AG09309 (cell line): ENCODE measurements at regions not wholly inside any gene's neighbourhood (a gene's known extent, or its start where the extent isn't known, plus 50 kb on each side); places are given as distances from the start of the nearest gene placed in this dataset.

Experiments used
- DNase-seq: peaks from one replicate; pipeline ENCODE4 v3.0.0-alpha.2; 2010; ENCODE audit warnings: low read depth
- H3K4me3 ChIP-seq: 2 replicates; pipeline ENCODE4 v1.5.1; 2011; ENCODE audit warnings: mild to moderate bottlenecking, low read depth, low read length, moderate library complexity; ENCODE audit not compliant: control insufficient read depth
- TF ChIP-seq, protein P1 (sequence below): IDR thresholded peaks from 2 replicates; pipeline ENCODE4 v1.5.1; 2011; ENCODE audit warnings: mild to moderate bottlenecking, low read depth, low read length, inconsistent platforms; ENCODE audit not compliant: insufficient read depth, control insufficient read depth; ENCODE audit errors: missing control alignments

DNA sequence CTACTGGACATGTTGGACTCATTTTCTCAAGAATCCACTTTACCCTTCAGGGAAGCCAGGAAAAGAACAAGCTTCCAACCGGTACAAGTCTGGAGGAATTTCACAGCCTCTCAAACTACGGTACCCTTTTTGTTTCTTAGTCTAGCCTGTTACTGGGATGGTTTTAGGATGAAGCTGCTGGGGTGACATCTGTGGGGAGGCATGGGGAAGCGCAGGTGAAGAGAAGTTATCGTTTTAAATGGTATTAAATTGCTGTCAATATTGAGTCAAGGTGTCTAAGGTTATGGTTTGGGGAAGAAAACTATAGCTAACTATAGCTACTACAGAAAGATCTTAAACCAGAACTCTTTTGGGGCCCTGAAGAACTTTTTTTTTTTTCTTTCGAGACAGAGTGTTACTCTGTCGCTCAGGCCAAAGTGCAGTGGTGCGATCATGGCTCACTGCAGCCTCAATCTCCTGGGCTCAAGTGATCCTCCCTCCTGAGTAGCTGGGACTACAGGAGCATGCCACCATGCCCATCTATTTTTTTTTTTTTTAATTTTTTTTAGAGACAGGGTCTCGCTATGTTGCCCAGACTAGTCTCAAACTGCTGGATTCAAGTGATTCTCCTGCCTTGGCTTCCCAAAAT is 128.7 kb downstream of the RIN2 start:
- DNase-seq = no peak

DNA sequence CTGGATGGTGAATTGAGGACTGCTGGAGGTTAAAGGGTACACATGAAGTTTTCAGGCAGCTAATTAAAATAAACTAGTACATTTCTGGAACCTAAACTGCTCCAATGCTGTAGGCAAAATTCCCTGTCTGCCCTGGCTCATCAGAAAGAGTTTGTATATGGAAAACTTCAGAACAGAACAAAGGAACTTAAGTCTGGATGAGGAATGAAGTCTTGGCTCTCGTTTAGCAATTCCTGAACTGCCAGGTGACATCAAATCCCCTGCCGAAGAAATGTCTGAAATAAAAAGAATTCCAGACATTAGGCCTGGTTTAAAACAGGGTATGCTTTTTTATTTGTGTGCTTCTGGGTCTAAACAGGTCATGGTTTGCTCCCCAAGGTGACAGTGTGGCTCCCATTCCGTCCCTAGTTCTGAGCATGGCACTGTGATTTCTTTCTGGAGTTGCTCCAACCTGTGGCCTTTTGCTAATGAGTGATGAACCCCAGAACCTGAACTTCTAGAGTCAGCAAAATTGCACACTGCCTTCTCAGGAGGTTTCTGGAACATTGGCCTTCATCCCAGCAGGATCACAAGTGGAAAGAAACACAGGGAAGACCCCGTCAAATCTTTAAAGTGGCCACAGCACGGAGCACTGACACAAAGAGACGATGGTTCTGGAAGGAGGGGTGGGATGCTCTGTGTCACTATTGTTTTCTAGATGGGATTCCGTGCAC is 129.4 kb upstream of the NAA20 start:
- TF ChIP-seq, protein P1, sequence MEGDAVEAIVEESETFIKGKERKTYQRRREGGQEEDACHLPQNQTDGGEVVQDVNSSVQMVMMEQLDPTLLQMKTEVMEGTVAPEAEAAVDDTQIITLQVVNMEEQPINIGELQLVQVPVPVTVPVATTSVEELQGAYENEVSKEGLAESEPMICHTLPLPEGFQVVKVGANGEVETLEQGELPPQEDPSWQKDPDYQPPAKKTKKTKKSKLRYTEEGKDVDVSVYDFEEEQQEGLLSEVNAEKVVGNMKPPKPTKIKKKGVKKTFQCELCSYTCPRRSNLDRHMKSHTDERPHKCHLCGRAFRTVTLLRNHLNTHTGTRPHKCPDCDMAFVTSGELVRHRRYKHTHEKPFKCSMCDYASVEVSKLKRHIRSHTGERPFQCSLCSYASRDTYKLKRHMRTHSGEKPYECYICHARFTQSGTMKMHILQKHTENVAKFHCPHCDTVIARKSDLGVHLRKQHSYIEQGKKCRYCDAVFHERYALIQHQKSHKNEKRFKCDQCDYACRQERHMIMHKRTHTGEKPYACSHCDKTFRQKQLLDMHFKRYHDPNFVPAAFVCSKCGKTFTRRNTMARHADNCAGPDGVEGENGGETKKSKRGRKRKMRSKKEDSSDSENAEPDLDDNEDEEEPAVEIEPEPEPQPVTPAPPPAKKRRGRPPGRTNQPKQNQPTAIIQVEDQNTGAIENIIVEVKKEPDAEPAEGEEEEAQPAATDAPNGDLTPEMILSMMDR = no peak
- no peak overlapping the region for H3K4me3 ChIP-seq
- DNase-seq = no peak

More for the DNA sequence above, 128.7 kb downstream of the RIN2 start:
- H3K4me3 ChIP-seq = no peak overlapping the region
- TF ChIP-seq, protein P1 = peak; percentile 26

DNA sequence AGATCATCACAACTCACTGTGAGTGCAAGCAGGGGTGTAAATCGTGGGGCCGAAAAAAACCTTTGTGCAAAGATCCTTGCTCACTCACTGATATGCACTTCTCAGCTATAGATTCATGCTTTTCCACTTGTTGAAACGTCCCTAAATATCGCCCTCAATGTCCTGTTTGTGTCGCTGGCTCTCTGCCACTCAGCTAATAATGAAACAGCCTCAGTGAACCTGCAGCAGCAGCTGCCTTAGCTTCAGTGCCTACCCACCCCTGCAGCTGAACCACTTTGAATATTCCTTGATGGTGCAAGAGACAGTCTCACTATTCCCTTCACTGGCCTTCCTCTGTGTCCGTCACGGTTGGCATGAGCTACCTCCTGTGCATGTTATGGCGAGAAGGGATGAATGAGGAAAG is 128.9 kb upstream of the NAA20 start:
- no peak overlapping the region for H3K4me3 ChIP-seq
- DNase-seq = no peak
- TF ChIP-seq, protein P1 = no peak

DNA sequence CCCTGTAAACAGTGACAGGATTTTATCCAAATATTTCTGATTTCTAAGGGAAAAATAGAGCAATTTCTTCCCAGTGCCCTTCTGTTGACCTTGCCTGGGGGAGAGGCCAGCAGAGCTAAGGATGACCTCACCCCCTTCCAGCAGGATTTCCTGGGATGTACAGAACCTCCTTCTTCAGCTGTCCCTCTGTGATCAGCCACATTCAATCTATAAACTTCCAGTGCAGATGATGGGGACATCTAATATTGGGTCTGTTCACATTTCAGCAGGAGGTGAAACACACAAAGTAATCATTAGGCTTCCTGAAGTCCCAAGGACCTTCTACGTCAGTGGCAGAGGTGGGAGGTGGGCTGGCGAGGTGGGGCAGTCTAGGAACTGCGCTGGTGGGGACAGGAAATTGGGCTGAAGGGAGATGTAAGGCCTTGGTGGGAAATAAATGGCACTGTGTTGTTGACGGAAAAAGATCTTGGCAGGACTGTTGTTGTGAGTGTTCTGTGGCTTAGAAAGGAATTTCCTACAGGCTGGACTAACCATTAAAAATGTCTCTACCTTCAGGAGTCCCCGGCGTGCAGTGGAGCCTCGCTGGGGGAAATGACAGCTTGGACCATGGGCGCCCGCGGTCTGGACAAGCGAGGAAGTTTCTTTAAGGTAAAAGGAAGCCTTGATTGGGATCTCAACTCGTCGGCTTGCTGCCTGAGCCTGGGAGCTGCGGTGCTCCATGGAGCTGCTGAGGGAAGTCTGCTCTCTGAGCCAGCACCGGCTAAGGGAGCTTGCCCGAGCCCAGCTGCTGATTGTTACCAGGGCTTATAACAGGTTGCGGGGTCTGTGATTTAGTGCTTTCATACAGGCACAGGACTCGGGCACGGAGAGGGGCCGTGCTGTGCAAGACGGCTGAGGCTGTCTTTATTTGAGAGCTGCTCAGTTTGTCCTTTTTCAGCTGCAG is 127.9 kb upstream of the NAA20 start:
- TF ChIP-seq, protein P1 = no peak
- peak overlapping the region; percentile 32 for H3K4me3 ChIP-seq
- peak; percentile 63 for DNase-seq

DNA sequence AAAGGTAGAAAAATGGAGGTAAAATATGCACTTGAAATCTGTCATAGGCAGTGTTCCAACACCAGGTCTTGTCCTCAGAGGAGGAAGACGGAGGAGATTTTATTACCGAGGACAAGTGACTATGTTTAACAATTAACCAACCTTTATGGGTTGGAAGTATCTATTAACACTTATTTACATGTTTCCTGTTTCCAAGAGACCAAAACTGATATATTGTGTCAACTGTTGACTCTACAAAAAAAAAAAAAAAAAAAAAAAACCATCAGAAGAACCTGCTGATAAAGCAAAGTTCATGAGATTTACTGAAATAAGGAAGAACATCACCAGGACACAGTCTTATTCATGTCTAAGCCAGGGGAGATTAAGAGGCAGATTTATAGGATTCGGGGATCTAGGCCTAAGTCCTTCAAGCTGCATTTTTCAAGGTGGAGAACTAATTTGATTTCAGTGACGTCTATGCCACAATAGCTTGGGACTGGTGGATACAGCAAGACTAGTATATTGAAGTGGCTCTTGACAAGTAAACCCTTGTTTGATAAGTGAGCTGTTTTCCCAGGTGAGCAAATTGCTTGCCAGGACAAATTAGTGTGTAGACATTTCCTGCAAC is 126.6 kb upstream of the NAA20 start:
- TF ChIP-seq, protein P1 = no peak
- H3K4me3 ChIP-seq = no peak overlapping the region
- DNase-seq = no peak

DNA sequence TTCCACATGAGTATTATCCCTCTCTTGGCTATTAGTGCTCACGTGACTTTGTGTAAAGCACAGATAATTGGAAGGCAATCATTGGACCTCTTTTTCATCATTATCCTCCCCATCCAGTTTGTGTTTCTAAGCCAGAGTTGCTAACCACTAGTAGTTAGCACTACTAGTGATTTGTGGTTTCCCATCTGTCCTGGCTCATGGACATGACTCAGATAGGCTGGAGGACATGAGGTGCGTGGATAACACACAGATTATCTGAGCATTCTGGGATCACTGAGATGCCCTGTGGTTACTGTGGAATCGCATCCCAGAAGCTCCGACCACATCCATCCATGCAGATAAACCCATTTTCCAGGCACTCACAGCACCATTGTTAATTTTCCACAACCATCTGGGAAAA is 123.8 kb upstream of the NAA20 start:
- H3K4me3 ChIP-seq = no peak overlapping the region
- no peak for DNase-seq
- TF ChIP-seq, protein P1 = no peak
